Fibroblast of lung (primary cell): ENCODE measurements at regions not wholly inside any gene's neighbourhood (a gene's known extent, or its start where the extent isn't known, plus 50 kb on each side); places are given as distances from the start of the nearest gene placed in this dataset.
"Not testable (repeated sequence)": the region's sequence is repeated elsewhere in the genome, so short reads cannot be mapped to it uniquely, and the experiment has no call there.

Source experiments
- CTCF ChIP-seq, 2 donors: IDR thresholded peaks in 1 of 2; conservative IDR thresholded peaks in 1 of 2; 1 replicate in 1 of 2; 2 replicates in 1 of 2; pipeline ENCODE4 v1.5.1; 2011 to 2012; ENCODE audit warnings: low read length in 2 of 2, control low read depth in 1 of 2, inconsistent platforms in 1 of 2, low read depth in 1 of 2, mild to moderate bottlenecking in 1 of 2
- EZH2 ChIP-seq: IDR thresholded peaks from 2 replicates; pipeline ENCODE4 v1.5.1; 2012; ENCODE audit warnings: low read length, control low read depth, mild to moderate bottlenecking; ENCODE audit errors: missing control alignments

GRCh38 chr7:76930416-76930815, 101.7 kb downstream of the SPDYE17 start:
- TF ChIP-seq CTCF (conservative IDR thresholded peaks at IDR 0.05 in 1 of 2, IDR thresholded peaks at IDR 0.05 in 1 of 2; ENCODE audit: low read depth in 1 of 2, low read length in 2 of 2); EZH2: not testable (repeated sequence)
